IPS DF 6.9 (cell line): ENCODE measurements at regions not wholly inside any gene's neighbourhood (a gene's known extent, or its start where the extent isn't known, plus 50 kb on each side); places are given as distances from the start of the nearest gene placed in this dataset.

Experiments
- DNase-seq: peaks from one replicate; pipeline ENCODE4 v3.0.0-alpha.2; 2013; ENCODE audit warnings: low read depth, low spot score
- H3K27ac ChIP-seq: one replicate; pipeline ENCODE4 v1.5.1; 2013; ENCODE audit warnings: low read length, control low read depth
- H3K27me3 ChIP-seq: 2 replicates; pipeline ENCODE4 v1.6.1; 2013; ENCODE audit warnings: mild to moderate bottlenecking, low read length; ENCODE audit not compliant: control insufficient read depth, insufficient read depth
- H3K36me3 ChIP-seq: 2 replicates; pipeline ENCODE4 v1.6.1; 2013; ENCODE audit warnings: low read length; ENCODE audit not compliant: control insufficient read depth, insufficient read depth
- H3K4me1 ChIP-seq: 2 replicates; pipeline ENCODE4 v1.6.1; 2013; ENCODE audit warnings: low read length; ENCODE audit not compliant: control insufficient read depth, insufficient read depth
- H3K4me3 ChIP-seq: 2 replicates; pipeline ENCODE4 v1.5.1; 2013; ENCODE audit warnings: mild to moderate bottlenecking, low read length
- H3K9me3 ChIP-seq: 2 replicates; pipeline ENCODE4 v1.6.1; 2013; ENCODE audit warnings: low read length, inconsistent platforms; ENCODE audit not compliant: control insufficient read depth, insufficient read depth
- WGBS: extraction: QIAGEN DNeasy Blood & Tissue Kit; methylation state at CpG from one replicate; pipeline ENCODE4 v1.1.7; 2013; ENCODE audit warnings: mixed read lengths, missing lambda C conversion rate; ENCODE audit not compliant: insufficient read length, insufficient coverage; 5-methylcytosine and 5-hydroxymethylcytosine counted together

DNA sequence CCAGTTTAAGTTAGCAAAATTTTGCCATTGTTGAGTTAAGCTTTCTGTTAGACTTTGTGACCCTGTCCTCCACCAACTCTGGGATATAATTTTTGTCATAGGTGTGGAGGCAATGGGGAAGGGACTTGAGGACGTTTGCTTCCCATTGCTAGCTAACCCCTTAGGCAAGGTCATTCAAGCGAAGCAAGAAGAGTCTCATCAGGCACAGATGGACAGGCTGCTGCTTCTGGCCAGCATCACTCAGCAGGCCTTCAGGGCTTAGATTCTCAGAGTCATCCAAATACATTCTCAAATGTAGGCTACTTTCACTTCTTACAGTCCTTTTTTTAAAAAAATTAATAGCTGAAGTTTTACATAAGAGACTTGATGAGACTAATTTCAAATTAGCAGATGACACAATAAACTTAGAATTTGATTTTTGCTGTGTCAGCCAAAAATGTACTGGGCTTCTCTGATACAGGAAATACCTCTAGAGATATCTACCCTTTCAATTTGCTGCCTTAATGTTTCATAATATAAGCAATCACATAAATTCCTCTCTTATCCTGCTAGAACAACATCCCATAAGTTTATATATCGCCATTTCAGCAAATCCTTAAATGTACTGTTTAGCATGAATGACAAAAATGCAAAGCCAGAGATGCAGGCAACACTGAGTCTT is 875.2 kb downstream of the FLRT2 start:
- DNase-seq = no peak
- H3K4me3 ChIP-seq = no peak overlapping the region
- H3K27me3 ChIP-seq = no peaks in the 10 kb centered on the region
- H3K9me3 ChIP-seq = no peaks in the 10 kb centered on the region
- H3K27ac ChIP-seq = no peak overlapping the region
- WGBS = no CpG with 5 or more reads among the region's 3 CpGs
- H3K36me3 ChIP-seq = no peaks in the 10 kb centered on the region
- no peaks in the 10 kb centered on the region for H3K4me1 ChIP-seq

DNA sequence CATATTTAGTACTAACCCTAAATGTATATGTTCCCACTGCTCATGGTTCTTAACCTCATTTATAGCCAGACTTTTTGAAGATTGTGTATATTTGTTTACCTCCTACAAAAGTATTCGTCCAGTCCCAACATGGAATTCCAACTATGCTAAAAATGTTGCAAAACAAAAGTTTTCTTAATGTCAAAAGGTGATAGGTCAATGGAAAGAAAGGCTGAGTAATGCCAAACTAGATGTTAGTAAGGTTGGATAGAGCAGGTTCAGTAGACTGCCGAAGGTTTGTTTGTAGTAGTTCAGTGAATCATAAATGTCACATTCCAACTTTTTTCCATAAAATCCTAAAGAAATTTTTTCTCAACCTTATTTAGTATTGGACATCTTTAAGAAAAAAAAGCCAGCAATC is 874.5 kb downstream of the FLRT2 start:
- Histone ChIP-seq H3K36me3 (no peaks in the 10 kb centered on the region), H3K27me3 (no peaks in the 10 kb centered on the region), H3K27ac (no peak overlapping the region), H3K4me3 (no peak overlapping the region), H3K9me3 (no peaks in the 10 kb centered on the region), H3K4me1 (no peaks in the 10 kb centered on the region)
- WGBS = no CpG with 5 or more reads among the region's 2 CpGs
- no peak for DNase-seq

DNA sequence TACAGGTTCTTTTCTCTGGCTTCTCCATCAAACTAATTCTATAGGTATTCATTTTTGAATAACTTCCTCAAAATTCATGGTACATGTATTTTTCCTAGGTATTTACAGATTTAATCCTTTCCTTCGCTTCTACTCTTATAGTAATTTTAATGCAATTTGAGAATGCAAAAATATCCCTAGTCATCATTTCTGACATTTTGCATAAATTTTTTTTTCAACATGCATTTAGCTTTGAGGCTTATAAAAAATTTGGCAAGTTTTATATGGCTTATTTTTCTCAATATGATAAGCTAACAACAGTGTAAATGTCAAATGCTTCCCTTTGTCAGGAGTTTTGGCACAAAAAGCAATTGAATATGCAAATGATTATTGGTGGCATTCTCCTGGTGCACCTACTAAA is 872.6 kb downstream of the FLRT2 start:
- DNase-seq = no peak
- Histone ChIP-seq H3K9me3 (no peaks in the 10 kb centered on the region), H3K4me3 (no peak overlapping the region), H3K4me1 (no peaks in the 10 kb centered on the region), H3K36me3 (no peaks in the 10 kb centered on the region), H3K27me3 (no peaks in the 10 kb centered on the region), H3K27ac (no peak overlapping the region)
- WGBS = no CpG with 5 or more reads among the region's 1 CpG

DNA sequence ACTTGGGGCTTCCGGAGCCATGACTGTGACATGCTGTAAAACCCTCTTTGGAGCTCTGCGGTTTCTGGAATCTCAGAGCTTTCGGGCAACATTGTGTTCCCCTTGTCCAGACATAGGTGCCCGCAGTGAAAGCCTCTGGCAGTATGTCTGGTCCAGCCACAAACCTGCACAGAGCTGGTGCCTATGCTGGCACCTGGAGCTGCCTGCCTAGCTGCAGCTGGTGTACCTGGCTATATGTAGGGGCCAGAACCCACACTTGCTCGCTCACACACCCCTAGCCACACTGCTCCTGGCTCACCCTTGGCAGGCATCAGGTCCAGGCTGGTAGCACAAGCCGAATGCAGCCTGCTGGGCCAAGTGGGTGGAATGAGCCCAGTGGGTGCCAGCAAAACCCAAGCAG is 861.1 kb downstream of the FLRT2 start:
- no CpG with 5 or more reads among the region's 6 CpGs for WGBS
- Histone ChIP-seq H3K4me1 (no peaks in the 10 kb centered on the region), H3K4me3 (no peak overlapping the region), H3K27ac (no peak overlapping the region), H3K27me3 (no peaks in the 10 kb centered on the region), H3K36me3 (no peaks in the 10 kb centered on the region), H3K9me3 (peaks cover 2% of the 10 kb centered on the region; the same call in 1 of the 2 replicates)
- no peak for DNase-seq

DNA sequence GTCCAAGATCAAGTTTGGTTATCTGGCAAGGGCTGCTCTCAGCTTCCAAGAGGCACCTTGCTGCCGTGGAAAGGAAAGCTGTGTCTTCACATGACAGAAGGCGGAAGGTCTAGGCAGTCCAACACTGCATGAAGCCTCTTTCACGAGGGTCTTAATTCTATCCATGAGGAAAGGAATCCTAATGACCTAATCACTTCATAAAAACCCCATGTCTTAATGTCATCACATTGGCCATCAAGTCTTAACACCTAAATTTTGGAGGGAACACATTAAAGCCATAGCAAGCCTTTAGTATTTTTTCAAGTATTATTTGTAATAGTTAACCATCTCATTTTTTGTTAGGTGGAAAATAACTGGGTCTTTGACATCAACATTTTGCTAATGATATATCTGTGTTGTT is 858.3 kb downstream of the FLRT2 start:
- H3K4me3 ChIP-seq = no peak overlapping the region
- H3K36me3 ChIP-seq = no peaks in the 10 kb centered on the region
- H3K9me3 ChIP-seq = peaks cover 2% of the 10 kb centered on the region; the same call in 1 of the 2 replicates
- DNase-seq = no peak
- no peaks in the 10 kb centered on the region for H3K27me3 ChIP-seq
- H3K4me1 ChIP-seq = no peaks in the 10 kb centered on the region
- no peak overlapping the region for H3K27ac ChIP-seq
- WGBS = no CpG with 5 or more reads among the region's 3 CpGs

DNA sequence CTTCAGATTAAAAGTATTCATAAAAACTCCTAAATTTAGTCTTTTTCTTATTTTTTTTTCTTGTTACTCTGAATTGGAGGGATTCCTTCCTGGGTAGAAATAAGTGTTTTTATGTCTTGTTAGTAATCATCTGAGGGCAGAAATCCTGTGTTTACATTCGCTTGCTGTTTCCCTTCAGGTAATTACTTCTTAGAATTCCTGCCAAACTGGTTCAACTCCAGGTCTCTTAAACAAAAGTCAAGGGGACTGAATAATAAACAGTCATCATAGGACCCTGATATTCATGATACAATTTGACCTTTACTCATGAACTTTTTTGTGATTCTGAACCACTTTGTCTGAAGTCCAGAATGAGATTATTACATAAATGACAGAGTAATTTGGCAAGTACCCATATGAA is 843.9 kb downstream of the FLRT2 start:
- no peak for DNase-seq

DNA sequence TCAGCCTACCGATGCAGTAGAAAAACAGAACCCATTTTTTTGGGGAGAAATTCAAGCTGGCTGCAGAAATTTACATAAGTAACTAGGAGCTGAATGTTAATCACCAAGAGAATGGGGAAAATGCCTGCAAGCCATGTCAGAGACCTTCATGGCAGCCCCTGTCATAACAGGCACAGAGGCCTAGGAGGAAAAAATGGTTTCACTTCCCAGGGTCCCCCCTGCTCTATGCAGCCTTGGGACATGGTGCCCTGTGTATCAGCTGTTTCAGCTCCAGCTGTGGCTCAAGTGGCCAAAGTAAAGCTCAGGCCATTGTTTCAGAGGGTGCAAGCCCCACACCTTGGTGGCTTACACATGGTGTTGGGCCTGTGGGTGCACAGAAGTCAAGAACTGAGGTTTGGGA is 842.5 kb downstream of the FLRT2 start:
- H3K27me3 ChIP-seq = no peaks in the 10 kb centered on the region

More for the DNA sequence above, 843.9 kb downstream of the FLRT2 start:
- H3K4me3 ChIP-seq = no peak overlapping the region
- H3K27me3 ChIP-seq = no peaks in the 10 kb centered on the region
- H3K36me3 ChIP-seq = no peaks in the 10 kb centered on the region
- no peak overlapping the region for H3K27ac ChIP-seq
- WGBS = no CpG with 5 or more reads among the region's 1 CpG
- peaks cover 2% of the 10 kb centered on the region; the same call in 1 of the 2 replicates for H3K9me3 ChIP-seq
- H3K4me1 ChIP-seq = no peaks in the 10 kb centered on the region

DNA sequence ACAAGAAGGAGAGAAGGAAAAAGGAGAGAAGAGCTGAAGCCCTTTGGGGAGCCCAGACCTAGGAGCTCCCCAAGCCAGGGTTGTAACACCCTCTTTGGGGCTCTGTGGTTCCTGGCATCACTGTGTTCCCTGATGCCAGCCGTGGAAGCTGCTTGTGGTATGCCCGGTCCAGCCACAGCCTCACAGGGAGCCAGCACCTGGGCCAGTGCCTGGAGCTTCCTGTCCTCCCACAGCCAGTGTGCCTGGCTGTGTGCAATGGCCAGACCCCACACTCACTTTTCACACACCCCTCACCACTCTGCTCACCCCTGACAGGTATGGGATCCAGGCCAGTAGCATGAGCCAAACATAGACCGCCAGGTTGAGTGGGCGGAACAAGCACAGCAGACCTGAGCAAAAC is 834.7 kb downstream of the FLRT2 start:
- Histone ChIP-seq H3K27me3 (no peaks in the 10 kb centered on the region), H3K4me3 (no peak overlapping the region), H3K9me3 (no peaks in the 10 kb centered on the region), H3K4me1 (no peaks in the 10 kb centered on the region), H3K36me3 (no peaks in the 10 kb centered on the region), H3K27ac (no peak overlapping the region)
- no peak for DNase-seq
- no CpG with 5 or more reads among the region's 4 CpGs for WGBS

More for the DNA sequence above, 842.5 kb downstream of the FLRT2 start:
- Histone ChIP-seq H3K9me3 (peaks cover 2% of the 10 kb centered on the region; the same call in 1 of the 2 replicates), H3K36me3 (no peaks in the 10 kb centered on the region), H3K4me1 (no peaks in the 10 kb centered on the region), H3K27ac (no peak overlapping the region), H3K4me3 (no peak overlapping the region)
- DNase-seq = no peak
- no CpG with 5 or more reads among the region's 1 CpG for WGBS

DNA sequence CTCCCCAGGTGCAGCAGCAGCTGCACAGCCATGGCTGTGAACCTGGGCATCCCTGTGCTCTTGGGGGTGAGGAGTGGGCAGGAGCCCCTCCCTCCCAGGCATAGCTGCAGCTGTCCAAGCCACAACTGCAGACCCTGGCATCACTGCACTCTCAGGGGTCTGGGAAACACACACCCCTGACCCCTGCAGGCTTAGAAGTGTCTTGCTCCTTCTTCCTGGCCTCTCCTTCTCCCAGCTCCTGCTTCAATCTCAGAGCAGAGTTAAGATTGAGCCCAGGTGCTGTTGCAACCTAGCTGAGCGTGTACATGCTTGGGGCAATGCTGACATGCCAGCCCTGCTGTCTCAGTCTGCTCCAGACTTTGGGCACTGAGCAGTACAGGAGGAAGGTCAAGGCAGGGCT is 833.6 kb downstream of the FLRT2 start:
- Histone ChIP-seq H3K4me1 (no peaks in the 10 kb centered on the region), H3K27me3 (no peaks in the 10 kb centered on the region), H3K4me3 (no peak overlapping the region), H3K9me3 (no peaks in the 10 kb centered on the region), H3K36me3 (no peaks in the 10 kb centered on the region), H3K27ac (no peak overlapping the region)
- no peak for DNase-seq
- WGBS = no CpG with 5 or more reads among the region's 1 CpG

DNA sequence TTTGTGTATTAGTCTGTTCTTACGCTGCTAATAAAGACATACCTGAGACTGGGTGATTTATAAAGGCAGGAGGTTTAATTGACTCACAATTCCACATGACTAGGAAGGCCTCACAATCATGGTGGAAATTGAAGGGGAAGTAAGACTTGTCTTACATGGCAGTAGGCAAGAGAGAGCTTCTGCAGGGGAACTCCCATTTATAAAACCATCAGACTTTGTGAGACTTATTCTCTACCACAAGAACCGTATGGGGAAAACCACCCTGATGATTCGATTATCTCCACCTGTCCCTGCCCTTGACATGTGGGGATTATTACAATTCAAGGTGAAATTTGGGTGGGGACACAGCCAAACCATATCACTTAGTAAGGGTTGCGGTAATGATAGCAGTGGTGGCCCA is 833.1 kb downstream of the FLRT2 start:
- Histone ChIP-seq H3K27ac (no peak overlapping the region), H3K36me3 (no peaks in the 10 kb centered on the region), H3K27me3 (no peaks in the 10 kb centered on the region), H3K9me3 (no peaks in the 10 kb centered on the region), H3K4me3 (no peak overlapping the region), H3K4me1 (no peaks in the 10 kb centered on the region)
- WGBS = no CpG with 5 or more reads among the region's 4 CpGs
- no peak for DNase-seq

DNA sequence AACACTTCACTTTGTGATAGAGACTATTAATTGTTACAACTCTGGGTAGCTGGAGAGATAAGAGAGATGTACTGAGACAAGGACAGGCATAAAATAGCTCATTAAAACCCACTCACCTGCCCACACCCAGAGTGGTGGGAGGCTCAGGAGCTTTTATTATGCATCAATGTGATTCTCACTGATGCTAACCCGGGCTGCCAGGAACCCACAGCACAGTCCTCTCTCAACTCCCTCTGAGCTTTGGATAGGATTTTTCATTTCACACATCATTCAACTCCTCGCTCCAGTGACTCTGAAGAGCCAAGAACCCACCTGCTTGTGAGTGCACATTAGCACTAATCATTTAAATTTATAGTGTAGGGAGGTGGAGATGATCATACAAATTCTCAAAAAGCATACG is 827.9 kb downstream of the FLRT2 start:
- H3K36me3 ChIP-seq = no peaks in the 10 kb centered on the region
- DNase-seq = no peak
- H3K4me1 ChIP-seq = no peaks in the 10 kb centered on the region
- no peaks in the 10 kb centered on the region for H3K27me3 ChIP-seq
- H3K27ac ChIP-seq = no peak overlapping the region
- WGBS = no CpG with 5 or more reads among the region's 3 CpGs
- no peak overlapping the region for H3K4me3 ChIP-seq
- no peaks in the 10 kb centered on the region for H3K9me3 ChIP-seq
